Lower leg skin (tissue), 3 donors: ENCODE measurements at regions not wholly inside any gene's neighbourhood (a gene's known extent, or its start where the extent isn't known, plus 50 kb on each side); places are given as distances from the start of the nearest gene placed in this dataset.

ENCODE experiments used
- CTCF ChIP-seq, 3 donors: fragments of 450-650 bp; IDR thresholded peaks; one replicate each; pipeline ENCODE4 v1.5.1; 2016; ENCODE audit warnings: antibody characterized with exemption in 3 of 3, mild to moderate bottlenecking in 3 of 3, moderate library complexity in 2 of 3
- POLR2A ChIP-seq, 2 donors: fragments of 450-650 bp; IDR thresholded peaks; one replicate each; pipeline ENCODE4 v1.6.1; 2016 to 2017; ENCODE audit warnings: antibody characterized with exemption in 2 of 2, mild to moderate bottlenecking in 1 of 2, moderate library complexity in 1 of 2

DNA sequence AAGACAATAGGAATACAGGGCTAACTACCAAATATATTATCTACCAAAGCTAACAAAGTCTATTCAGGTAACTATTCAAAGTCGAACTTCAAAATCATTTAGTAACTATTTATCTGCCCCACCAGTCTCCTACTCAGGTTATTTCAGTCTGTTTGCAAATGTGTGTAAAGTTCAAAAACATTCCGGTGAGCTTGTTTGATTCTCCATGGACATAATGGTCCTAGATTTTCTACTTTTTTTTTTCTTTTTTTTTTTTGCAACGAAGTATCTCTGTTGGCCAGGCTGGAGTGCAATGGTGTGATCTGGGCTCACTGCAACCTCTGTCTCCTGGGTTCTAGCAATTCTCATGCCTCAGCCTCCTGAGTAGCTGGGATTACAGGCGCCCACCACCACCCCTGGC, 236.0 kb upstream of the FOXQ1 start:
- TF ChIP-seq CTCF (IDR thresholded peaks at IDR 0.05) (no peak), POLR2A (IDR thresholded peaks at IDR 0.05) (no peak)
